NCI-H2081 (cell line): ENCODE measurements at regions not wholly inside any gene's neighbourhood (a gene's known extent, or its start where the extent isn't known, plus 50 kb on each side); places are given as distances from the start of the nearest gene placed in this dataset.
"Not testable (repeated sequence)": the region's sequence is repeated elsewhere in the genome, so short reads cannot be mapped to it uniquely, and the experiment has no call there.

Experiments used
- DNase-seq, 2 experiments: peaks; one replicate each; lab custom pipeline; 2025; lab: John Stamatoyannopoulos, UW

DNA sequence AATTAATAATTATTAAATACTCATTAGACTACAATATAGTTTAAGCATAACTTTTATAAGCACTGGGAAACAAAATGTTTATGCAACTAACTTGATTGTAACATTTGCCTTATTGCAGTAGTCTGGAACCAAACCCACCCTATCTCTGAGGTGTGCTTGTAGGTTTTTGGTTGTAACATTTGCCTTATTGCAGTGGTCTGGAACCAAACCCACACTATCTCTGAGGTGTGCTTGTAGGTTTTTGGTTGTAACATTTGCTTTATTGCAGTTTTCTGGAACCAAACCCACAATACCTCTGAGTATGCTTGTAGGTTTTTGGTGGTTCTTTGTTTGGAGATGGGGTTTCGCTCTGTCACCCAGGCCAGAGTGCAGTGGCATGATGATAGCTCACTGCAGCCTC is 1376.4 kb upstream of the DEFB115 start:
- DNase-seq, result not testable (repeated sequence)

DNA sequence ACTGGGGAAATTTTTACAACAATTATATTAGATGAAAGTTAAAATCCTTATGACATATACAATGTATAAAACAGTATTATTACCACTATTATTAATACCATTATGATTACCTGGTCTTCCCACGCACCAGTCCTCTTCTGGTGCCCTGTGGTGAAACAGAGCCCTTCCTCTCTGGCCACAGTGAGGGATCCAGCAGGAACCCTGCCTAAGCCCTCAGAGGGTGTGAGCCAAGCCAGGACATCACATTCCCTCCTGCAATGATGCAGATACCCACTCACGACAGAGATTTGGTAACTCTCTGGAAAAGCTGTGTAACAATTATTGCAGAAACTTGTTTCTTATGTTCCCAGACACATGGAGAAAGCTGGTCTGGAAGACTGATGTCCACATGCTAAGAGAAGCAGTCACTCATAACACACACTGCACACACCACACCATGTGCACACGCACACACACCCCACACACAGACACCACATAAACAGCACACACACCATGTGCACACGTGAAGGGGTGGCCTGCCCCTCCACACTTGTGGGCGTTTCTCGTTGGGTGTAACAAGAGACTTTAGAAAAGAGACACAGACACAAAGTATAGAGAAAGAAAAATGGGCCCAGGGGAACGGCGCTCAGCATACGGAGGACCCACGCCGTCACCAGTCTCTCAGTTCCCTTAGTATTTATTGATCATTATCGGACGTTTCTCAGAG is 1373.8 kb upstream of the DEFB115 start:
- DNase-seq, result not testable (repeated sequence)

DNA sequence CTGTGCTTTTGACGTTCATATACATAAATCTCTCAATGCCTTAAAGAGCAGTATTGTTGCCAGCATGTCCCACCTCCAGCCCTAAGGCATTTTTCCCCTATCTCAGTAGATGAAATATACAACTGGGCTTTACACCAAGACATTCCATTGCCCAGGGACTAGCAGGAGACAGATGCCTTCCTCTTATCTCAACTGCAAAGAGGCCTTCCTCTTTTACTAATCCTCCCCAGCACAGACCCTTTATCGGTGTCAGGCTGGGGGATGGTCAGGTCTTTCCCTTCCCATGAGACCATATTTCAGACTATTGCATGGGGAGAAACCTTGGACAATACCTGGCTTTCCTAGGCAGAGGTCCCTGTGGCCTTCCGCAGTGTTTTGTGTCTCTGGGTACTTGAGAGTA is 1373.1 kb upstream of the DEFB115 start:
- DNase-seq, result not testable (repeated sequence)

DNA sequence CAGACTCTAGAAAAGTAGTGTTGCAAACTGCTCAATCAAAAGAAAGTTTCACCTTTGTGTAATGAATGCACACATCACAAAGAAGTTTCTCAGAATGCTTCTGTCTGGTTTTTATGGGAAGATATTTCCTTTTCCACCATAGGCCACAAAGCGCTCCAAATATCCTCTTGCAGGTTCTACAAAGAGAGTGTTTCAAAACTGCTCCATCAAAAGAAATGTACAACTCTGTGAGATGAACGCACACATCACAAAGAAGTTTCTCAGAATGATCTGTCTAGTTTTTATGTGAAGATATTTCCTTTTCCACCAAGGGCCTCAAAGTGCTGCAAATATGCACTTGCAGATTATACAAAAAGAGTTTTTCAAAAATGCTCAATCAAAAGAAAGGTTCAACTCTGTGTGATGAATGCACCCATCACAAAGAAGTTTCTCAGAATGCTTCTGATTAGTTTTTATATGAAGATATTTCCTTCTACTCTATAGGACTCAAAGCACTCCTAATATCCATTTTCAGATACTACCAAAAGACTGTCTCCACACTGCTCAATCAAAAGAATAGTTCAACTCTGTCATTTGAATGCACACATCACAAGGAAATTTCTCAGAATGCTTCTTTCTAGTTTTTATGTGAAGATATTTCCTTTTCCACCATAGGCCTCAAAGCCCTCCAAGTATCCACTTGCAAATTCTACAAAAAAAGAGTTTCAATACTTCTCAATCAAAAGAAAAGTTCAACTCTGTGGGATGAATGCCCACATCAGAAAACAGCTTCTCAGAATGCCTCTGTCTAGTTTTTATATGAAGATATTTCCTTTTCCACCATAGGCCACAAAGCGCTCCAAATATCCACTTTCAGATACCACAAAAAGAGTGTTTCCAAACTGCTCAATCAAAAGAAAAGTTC is 1371.9 kb upstream of the DEFB115 start:
- not testable (repeated sequence) for DNase-seq

DNA sequence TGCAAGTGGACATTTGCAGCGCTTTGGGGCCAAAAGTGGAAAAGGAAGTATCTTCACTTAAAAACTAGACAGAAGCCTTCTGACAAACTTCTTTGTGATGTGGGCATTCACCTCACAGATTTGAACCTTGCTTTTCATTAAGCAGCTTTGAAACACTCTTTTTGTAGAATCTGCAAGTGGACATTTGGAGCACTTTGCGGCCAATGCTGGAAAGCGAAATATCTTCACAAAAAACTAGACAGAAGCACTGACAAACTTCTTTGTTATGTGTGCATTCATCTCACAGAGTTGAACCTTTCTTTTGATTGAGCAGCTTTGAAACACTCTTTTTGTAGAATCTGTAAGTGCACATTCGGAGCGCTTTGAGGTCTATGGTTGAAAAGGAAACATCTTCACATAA is 1365.9 kb upstream of the DEFB115 start:
- not testable (repeated sequence) for DNase-seq
